ENCODE measurements at regions not wholly inside any gene's neighbourhood (a gene's known extent, or its start where the extent isn't known, plus 50 kb on each side); places are given as distances from the start of the nearest gene placed in this dataset.

GRCh38 chr13:90690458-90691080 is 656.9 kb upstream of the MIR17HG start:
- H3K27me3 ChIP-seq, result no peaks in the 10 kb centered on the region
- DNase-seq (ENCODE audit: extremely low spot score in 2 of 2), result no peak
- H3K36me3 ChIP-seq, result no peaks in the 10 kb centered on the region
- intact Hi-C loops (cut with DNase I), result no loop called here
- no peak overlapping the region for H3K27ac ChIP-seq
- H3K4me1 ChIP-seq, result no peaks in the 10 kb centered on the region
- no peaks in the 10 kb centered on the region for H3K9me3 ChIP-seq
- TF ChIP-seq POLR2AphosphoS5 (IDR thresholded peaks at IDR 0.05; ENCODE audit: insufficient read depth in 1 of 2, low read depth in 1 of 2), result no peak
- TF ChIP-seq, protein P1, sequence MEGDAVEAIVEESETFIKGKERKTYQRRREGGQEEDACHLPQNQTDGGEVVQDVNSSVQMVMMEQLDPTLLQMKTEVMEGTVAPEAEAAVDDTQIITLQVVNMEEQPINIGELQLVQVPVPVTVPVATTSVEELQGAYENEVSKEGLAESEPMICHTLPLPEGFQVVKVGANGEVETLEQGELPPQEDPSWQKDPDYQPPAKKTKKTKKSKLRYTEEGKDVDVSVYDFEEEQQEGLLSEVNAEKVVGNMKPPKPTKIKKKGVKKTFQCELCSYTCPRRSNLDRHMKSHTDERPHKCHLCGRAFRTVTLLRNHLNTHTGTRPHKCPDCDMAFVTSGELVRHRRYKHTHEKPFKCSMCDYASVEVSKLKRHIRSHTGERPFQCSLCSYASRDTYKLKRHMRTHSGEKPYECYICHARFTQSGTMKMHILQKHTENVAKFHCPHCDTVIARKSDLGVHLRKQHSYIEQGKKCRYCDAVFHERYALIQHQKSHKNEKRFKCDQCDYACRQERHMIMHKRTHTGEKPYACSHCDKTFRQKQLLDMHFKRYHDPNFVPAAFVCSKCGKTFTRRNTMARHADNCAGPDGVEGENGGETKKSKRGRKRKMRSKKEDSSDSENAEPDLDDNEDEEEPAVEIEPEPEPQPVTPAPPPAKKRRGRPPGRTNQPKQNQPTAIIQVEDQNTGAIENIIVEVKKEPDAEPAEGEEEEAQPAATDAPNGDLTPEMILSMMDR (IDR thresholded peaks at IDR 0.05), result no peak
- no peak for TF ChIP-seq POLR2A (IDR thresholded peaks at IDR 0.05)
- no peak overlapping the region for H3K4me3 ChIP-seq

DNA sequence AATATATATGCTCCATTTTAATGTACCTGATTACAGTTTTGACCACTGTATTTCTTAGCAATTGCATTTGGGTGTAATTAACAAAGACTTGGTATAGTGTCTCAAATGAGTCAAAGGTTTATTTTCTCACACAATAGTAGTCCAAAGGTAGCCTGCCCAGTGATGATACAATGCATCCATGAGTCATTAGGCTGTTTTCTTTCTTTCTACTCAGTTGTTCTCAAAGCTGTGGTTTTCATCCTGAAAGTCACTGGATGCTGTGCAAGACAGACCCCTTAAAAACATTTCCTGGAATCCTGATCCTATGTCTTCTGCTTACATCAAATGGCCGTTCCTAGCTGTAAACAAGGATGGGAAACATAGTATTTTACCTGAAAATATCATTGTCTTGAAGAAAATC is 651.2 kb upstream of the MIR17HG start:
- no peak for TF ChIP-seq POLR2A (IDR thresholded peaks at IDR 0.05)
- TF ChIP-seq, protein P1 (IDR thresholded peaks at IDR 0.05), result no peak
- no peak for TF ChIP-seq POLR2AphosphoS5 (IDR thresholded peaks at IDR 0.05; ENCODE audit: insufficient read depth in 1 of 2, low read depth in 1 of 2)
- H3K4me1 ChIP-seq, result no peaks in the 10 kb centered on the region
- H3K9me3 ChIP-seq, result no peaks in the 10 kb centered on the region
- intact Hi-C loops (cut with DNase I), result no loop called here
- no peaks in the 10 kb centered on the region for H3K27me3 ChIP-seq
- no peak overlapping the region for H3K27ac ChIP-seq
- no peak for DNase-seq (ENCODE audit: extremely low spot score in 2 of 2)
- H3K4me3 ChIP-seq, result no peak overlapping the region
- H3K36me3 ChIP-seq, result no peaks in the 10 kb centered on the region

DNA sequence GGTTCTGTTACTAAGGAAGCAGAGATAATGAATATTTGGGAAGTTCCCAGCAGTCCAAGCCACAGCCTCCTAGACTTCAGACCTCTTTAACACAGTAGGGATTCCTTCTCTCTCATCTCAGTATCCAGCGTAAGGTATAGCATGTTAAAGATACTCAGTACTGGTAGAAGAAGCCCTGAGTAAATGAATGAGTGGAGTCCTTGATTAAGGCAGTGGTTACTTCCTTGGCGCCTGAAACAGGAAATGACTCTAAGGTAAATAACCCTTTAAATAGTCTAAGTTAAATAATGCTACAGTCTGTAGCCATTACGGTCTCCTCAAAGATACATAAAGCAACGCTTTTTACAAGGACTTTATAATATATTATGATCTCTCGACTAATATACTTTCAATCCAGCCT is 650.8 kb upstream of the MIR17HG start:
- Histone ChIP-seq H3K4me1 (no peaks in the 10 kb centered on the region), H3K36me3 (no peaks in the 10 kb centered on the region), H3K27ac (no peak overlapping the region), H3K27me3 (no peaks in the 10 kb centered on the region), H3K9me3 (no peaks in the 10 kb centered on the region), H3K4me3 (no peak overlapping the region)
- TF ChIP-seq POLR2A (IDR thresholded peaks at IDR 0.05) (no peak), POLR2AphosphoS5 (IDR thresholded peaks at IDR 0.05; ENCODE audit: insufficient read depth in 1 of 2, low read depth in 1 of 2) (no peak)
- TF ChIP-seq, protein P1 (IDR thresholded peaks at IDR 0.05), result no peak
- no peak for DNase-seq (ENCODE audit: extremely low spot score in 2 of 2)
- intact Hi-C loops (cut with DNase I), result no loop called here

DNA sequence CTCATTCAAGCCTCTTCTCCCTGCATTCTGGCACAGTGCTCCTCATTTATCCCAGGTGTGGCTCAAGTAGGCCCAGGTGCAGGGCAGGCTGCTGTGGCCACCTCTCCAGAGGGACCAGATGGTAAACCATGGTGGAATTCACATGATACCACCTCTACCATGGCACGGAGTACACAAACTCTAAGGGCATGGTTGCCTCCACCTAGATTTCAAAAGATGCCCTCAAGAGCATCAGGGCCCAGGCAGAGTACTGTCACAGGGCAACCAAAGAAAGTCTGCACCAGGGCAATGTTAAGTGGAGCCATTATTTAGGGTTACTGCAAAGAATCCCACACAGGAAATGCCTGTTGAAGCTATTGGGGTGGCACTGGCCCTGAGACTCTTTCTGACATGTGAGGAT is 647.1 kb upstream of the MIR17HG start:
- intact Hi-C loops (cut with DNase I), result no loop called here
- no peak overlapping the region for H3K27ac ChIP-seq
- TF ChIP-seq, protein P1 (IDR thresholded peaks at IDR 0.05), result no peak
- TF ChIP-seq POLR2A (IDR thresholded peaks at IDR 0.05) (no peak), POLR2AphosphoS5 (IDR thresholded peaks at IDR 0.05; ENCODE audit: insufficient read depth in 1 of 2, low read depth in 1 of 2) (no peak)

DNA sequence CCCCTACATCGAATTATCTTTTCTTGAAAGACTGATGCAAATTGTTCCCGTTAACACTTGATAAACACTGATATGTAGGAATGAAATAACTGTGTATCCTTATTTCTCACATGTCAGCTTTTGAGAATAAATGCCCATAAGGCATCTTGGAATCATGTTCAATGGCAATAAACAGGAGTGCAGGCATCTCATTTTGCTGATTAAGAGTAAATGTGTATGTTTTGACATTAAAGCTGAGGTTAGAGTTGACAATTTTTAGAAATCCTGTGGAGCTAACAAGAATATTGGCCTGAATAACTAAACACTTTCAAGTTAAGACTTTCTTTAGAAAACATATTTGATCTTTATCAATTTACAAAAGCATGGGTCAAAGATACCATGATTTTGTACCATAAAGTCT is 646.2 kb upstream of the MIR17HG start:
- intact Hi-C loops (cut with DNase I), result no loop called here
- H3K27me3 ChIP-seq, result no peaks in the 10 kb centered on the region
- no peak overlapping the region for H3K4me3 ChIP-seq

More for the DNA sequence above, 647.1 kb upstream of the MIR17HG start:
- no peaks in the 10 kb centered on the region for H3K9me3 ChIP-seq
- no peaks in the 10 kb centered on the region for H3K4me1 ChIP-seq
- H3K27me3 ChIP-seq, result no peaks in the 10 kb centered on the region
- DNase-seq (ENCODE audit: extremely low spot score in 2 of 2), result no peak
- H3K36me3 ChIP-seq, result no peaks in the 10 kb centered on the region
- no peak overlapping the region for H3K4me3 ChIP-seq

More for the DNA sequence above, 646.2 kb upstream of the MIR17HG start:
- TF ChIP-seq, protein P1 (IDR thresholded peaks at IDR 0.05), result no peak
- TF ChIP-seq POLR2A (IDR thresholded peaks at IDR 0.05), result no peak
- no peak for TF ChIP-seq POLR2AphosphoS5 (IDR thresholded peaks at IDR 0.05; ENCODE audit: insufficient read depth in 1 of 2, low read depth in 1 of 2)
- H3K27ac ChIP-seq, result no peak overlapping the region
- DNase-seq (ENCODE audit: extremely low spot score in 2 of 2), result no peak
- H3K36me3 ChIP-seq, result no peaks in the 10 kb centered on the region
- H3K9me3 ChIP-seq, result no peaks in the 10 kb centered on the region
- no peaks in the 10 kb centered on the region for H3K4me1 ChIP-seq

Data from vagina (tissue), 2 donors.